Erythroblast (primary cell): ENCODE measurements at regions not wholly inside any gene's neighbourhood (a gene's known extent, or its start where the extent isn't known, plus 50 kb on each side); places are given as distances from the start of the nearest gene placed in this dataset.

Experiments
- GATA1 ChIP-seq: IDR thresholded peaks from 2 replicates; pipeline ENCODE4 v1.6.1; 2011; ENCODE audit warnings: low read depth, mild to moderate bottlenecking, control low read depth, low read length, moderate library complexity
- POLR2A ChIP-seq: IDR thresholded peaks from 2 replicates; pipeline ENCODE4 v1.6.1; 2011; ENCODE audit warnings: mild to moderate bottlenecking, low read length

DNA sequence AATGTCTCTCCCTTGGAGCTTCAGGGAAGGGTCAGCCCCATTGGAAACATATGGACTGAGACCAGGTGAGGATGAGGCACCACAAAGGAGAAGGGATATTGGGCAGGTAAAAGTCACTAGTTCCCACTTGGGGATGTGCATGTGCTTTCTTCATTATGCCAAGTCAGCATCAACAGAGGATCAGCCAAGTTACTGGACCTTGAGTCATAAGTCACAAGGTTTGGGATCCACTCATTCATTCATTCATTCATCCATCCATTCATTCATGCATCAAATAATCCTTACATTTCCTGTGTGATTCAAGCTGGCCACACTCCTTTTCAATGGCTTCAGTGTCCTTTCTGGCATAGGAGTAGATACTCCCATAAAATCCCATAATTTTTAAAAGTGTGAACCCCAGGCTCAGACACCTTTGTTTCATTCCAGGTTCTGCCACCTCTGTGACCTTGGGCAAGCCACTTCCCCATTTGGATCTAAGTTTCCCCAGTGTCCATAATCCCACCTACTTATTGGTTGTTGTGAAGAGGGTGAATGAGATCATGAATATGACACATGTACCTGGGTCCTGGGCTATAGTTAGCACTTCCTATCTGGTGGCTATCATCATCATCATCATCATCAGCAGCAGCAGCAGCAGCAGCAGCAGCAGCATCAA, 162.1 kb upstream of the LHX5 start:
- TF ChIP-seq POLR2A (no peak), GATA1 (no peak)
